Activated CD4-positive, alpha-beta T cell treated with anti-CD3 and anti-CD28 coated beads, Interleukin-2, amount 10 ng/mL, durations not matched to agents 24 days and 14 days (primary cell): ENCODE measurements at regions not wholly inside any gene's neighbourhood (a gene's known extent, or its start where the extent isn't known, plus 50 kb on each side); places are given as distances from the start of the nearest gene placed in this dataset.

Experiments
- DNase-seq: peaks from one replicate; pipeline ENCODE4 v3.0.0; 2022
- H3K27ac Mint-ChIP-seq: one replicate; pipeline ENCODE4 v1.8.0; 2022; ENCODE audit warnings: mild to moderate bottlenecking, mixed read lengths
- H3K27me3 Mint-ChIP-seq: one replicate; pipeline ENCODE4 v1.8.0; 2022; ENCODE audit warnings: mixed read lengths
- H3K36me3 Mint-ChIP-seq: one replicate; pipeline ENCODE4 v1.8.0; 2022; ENCODE audit warnings: low read depth, mild to moderate bottlenecking, mixed read lengths
- H3K4me1 Mint-ChIP-seq: one replicate; pipeline ENCODE4 v1.8.0; 2021; ENCODE audit warnings: mixed read lengths
- H3K4me3 Mint-ChIP-seq: one replicate; pipeline ENCODE4 v1.8.0; 2022; ENCODE audit warnings: mild to moderate bottlenecking, moderate library complexity, mixed read lengths
- H3K9me3 Mint-ChIP-seq: one replicate; pipeline ENCODE4 v1.8.0; 2021; ENCODE audit warnings: mixed read lengths
- intact Hi-C: fragments of 100-400 bp; cut with micrococcal nuclease; formaldehyde crosslinking; loops from one replicate; pipeline ENCODE4 v1.15.1; 2023

DNA sequence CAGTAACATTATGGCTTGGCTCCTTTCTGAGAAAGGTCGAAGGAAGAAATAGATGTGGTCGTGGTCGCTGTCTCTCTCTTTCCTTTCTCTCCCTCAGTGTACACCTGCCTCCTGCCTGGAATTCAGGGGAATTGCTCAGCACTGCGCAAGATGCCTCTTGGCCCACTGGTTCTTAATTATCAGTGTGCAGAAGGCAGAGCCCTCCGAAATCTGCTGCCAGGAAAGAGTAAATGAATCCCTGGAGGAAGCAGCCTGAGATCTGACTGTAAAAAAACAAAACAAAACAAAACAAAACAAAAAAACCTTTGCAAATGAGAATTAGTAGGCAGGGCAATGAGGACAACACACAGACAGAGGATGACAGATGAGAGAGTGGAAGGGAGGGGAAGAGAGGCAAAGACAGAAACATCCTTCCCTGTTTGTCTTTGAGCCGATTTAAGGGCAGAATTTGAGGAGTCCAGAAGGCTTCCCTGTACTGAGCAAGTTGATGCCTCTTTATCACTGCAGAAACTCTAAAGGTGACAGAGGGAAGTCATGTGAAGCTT lies 113.8 kb upstream of the PUM3 start:
- intact Hi-C loops = no loop called here
- no peaks in the 10 kb centered on the region for H3K36me3 Mint-ChIP-seq
- peaks cover 4% of the 10 kb centered on the region for H3K27me3 Mint-ChIP-seq
- no peak overlapping the region for H3K4me3 Mint-ChIP-seq
- no peak for DNase-seq
- no peaks in the 10 kb centered on the region for H3K4me1 Mint-ChIP-seq
- no peaks in the 10 kb centered on the region for H3K9me3 Mint-ChIP-seq
- no peak overlapping the region for H3K27ac Mint-ChIP-seq

DNA sequence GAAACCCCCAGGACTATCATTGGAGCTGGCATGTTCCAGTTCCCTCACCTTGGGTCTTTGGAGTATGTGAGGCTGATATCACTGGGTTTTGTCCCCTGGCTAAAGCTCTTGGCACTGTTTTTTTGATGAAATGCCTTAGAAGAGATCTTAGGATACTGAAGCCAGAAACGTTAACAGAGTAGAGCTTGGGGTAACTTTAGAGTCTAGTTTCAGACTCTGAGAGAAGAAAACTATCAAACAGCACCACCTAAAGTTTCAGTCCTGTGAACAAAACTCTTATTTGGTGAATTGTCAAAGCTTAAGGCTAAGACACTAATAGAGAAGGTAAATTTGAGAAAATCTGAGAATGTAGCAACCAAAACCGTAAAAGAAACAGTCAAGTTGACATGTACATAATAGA lies 111.7 kb upstream of the PUM3 start:
- no peak overlapping the region for H3K27ac Mint-ChIP-seq
- no peak for DNase-seq
- H3K4me1 Mint-ChIP-seq = no peaks in the 10 kb centered on the region
- H3K9me3 Mint-ChIP-seq = no peaks in the 10 kb centered on the region
- intact Hi-C loops = no loop called here
- peaks cover 4% of the 10 kb centered on the region for H3K27me3 Mint-ChIP-seq
- no peaks in the 10 kb centered on the region for H3K36me3 Mint-ChIP-seq
- no peak overlapping the region for H3K4me3 Mint-ChIP-seq

DNA sequence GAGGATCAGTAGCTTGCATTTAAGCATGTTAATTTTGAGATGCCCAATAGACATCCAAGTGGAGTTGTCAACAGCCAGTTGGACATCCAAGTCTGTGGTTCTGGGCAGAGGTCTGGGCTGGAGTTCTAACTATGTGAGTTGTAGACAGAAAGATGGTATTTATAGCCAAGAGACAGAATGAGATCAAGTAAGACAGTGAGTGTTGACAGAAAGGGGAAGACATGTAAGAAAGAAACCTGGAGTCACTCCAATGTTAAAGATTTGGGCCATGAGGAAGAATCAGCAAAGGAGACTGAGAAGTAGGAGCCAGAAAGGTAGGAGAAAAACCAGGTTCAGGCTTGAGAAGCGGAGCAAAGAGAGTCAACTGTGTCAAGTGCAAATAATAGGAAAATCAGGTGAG lies 95.5 kb upstream of the PUM3 start:
- Mint-ChIP-seq H3K4me3 (no peak overlapping the region), H3K4me1 (no peaks in the 10 kb centered on the region), H3K9me3 (no peaks in the 10 kb centered on the region), H3K27ac (no peak overlapping the region), H3K36me3 (no peaks in the 10 kb centered on the region), H3K27me3 (no peaks in the 10 kb centered on the region)
- no peak for DNase-seq
- intact Hi-C loops = no loop called here

- Mint-ChIP-seq H3K27ac (no peak overlapping the region), H3K4me3 (no peak overlapping the region), H3K36me3 (no peaks in the 10 kb centered on the region), H3K27me3 (no peaks in the 10 kb centered on the region), H3K4me1 (no peaks in the 10 kb centered on the region), H3K9me3 (no peaks in the 10 kb centered on the region)
- intact Hi-C loops = no loop called here
- DNase-seq = no peak
Measured at GRCh38 chr9:2936221-2936620, 92.3 kb upstream of the PUM3 start.

GRCh38 chr9:2934883-2935282 lies 91.0 kb upstream of the PUM3 start:
- no peaks in the 10 kb centered on the region for H3K4me1 Mint-ChIP-seq
- H3K36me3 Mint-ChIP-seq = no peaks in the 10 kb centered on the region
- no peak for DNase-seq
- H3K9me3 Mint-ChIP-seq = no peaks in the 10 kb centered on the region
- H3K27ac Mint-ChIP-seq = no peak overlapping the region
- no peaks in the 10 kb centered on the region for H3K27me3 Mint-ChIP-seq
- H3K4me3 Mint-ChIP-seq = no peak overlapping the region
- intact Hi-C loops = no loop called here

GRCh38 chr9:2934241-2934650 lies 90.4 kb upstream of the PUM3 start:
- Mint-ChIP-seq H3K9me3 (no peaks in the 10 kb centered on the region), H3K36me3 (no peaks in the 10 kb centered on the region), H3K4me3 (no peak overlapping the region), H3K4me1 (no peaks in the 10 kb centered on the region), H3K27ac (no peak overlapping the region), H3K27me3 (no peaks in the 10 kb centered on the region)
- DNase-seq = no peak
- intact Hi-C loops = no loop called here

- no peaks in the 10 kb centered on the region for H3K36me3 Mint-ChIP-seq
- H3K27me3 Mint-ChIP-seq = no peaks in the 10 kb centered on the region
Measured at GRCh38 chr9:2933165-2934095, 89.5 kb upstream of the PUM3 start.

GRCh38 chr9:2928411-2928810 lies 84.5 kb upstream of the PUM3 start:
- Mint-ChIP-seq H3K4me1 (no peaks in the 10 kb centered on the region), H3K27me3 (no peaks in the 10 kb centered on the region), H3K4me3 (no peak overlapping the region), H3K36me3 (no peaks in the 10 kb centered on the region), H3K9me3 (no peaks in the 10 kb centered on the region), H3K27ac (no peak overlapping the region)
- intact Hi-C loops = no loop called here
- DNase-seq = no peak

More at GRCh38 chr9:2933165-2934095, 89.5 kb upstream of the PUM3 start:
- no peaks in the 10 kb centered on the region for H3K9me3 Mint-ChIP-seq
- H3K4me1 Mint-ChIP-seq = no peaks in the 10 kb centered on the region
- DNase-seq = no peak
- no peak overlapping the region for H3K27ac Mint-ChIP-seq
- H3K4me3 Mint-ChIP-seq = no peak overlapping the region
- intact Hi-C loops = no loop called here

- Mint-ChIP-seq H3K27me3 (peaks cover 2% of the 10 kb centered on the region), H3K36me3 (no peaks in the 10 kb centered on the region), H3K9me3 (no peaks in the 10 kb centered on the region), H3K27ac (no peak overlapping the region), H3K4me3 (no peak overlapping the region), H3K4me1 (no peaks in the 10 kb centered on the region)
- intact Hi-C loops = no loop called here
- no peak for DNase-seq
Measured at GRCh38 chr9:2925016-2925415, 81.1 kb upstream of the PUM3 start.

DNA sequence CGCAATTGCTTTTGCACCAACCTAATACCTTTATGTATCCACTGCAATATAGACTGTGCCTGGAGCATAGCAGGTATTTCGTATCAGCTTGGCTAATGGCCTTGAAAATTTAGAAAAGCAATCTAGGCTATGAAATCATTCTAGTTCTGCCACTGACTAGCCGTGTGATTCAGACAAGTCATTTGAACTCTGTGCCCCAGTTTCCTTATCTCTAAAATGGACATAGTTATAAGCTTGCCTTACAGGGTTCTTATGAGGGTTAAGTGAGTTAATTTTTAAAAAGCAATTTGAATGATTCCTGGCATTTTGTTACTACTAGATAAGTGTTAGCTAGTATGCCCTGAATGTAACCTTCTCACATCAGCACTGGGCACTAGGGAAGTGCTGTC lies 80.5 kb upstream of the PUM3 start:
- intact Hi-C loops = no loop called here
- DNase-seq = no peak
- H3K36me3 Mint-ChIP-seq = no peaks in the 10 kb centered on the region
- no peaks in the 10 kb centered on the region for H3K4me1 Mint-ChIP-seq
- H3K4me3 Mint-ChIP-seq = no peak overlapping the region
- peaks cover 2% of the 10 kb centered on the region for H3K27me3 Mint-ChIP-seq
- H3K9me3 Mint-ChIP-seq = no peaks in the 10 kb centered on the region
- no peak overlapping the region for H3K27ac Mint-ChIP-seq

DNA sequence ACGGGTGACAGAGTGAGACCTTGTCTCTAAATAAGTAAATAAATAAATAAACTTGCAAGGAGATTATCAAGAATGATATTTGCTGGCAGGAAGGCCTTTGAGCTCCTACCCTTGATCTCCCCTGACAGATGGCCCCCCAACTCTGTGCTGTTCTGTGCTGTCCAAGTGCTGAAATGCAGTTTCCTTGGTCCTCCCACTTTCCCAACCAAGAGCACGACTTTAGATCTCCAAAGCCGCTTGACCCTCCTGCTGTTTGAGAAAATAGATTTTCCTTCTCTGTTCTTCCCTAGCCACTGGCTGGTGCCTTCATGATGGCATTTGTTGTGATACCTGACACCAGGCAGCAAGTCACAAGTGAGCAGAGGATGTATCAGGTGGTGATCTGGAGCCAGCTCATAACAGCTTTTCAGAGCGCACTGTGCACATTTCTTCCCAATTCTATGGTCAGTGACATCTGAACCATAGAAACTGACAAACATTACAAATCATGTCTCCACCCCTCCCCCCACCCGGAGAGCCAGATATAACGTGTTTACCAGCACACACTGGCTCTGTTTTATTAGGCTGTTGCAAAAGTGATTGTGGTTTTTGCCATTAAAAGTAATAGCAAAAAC lies 80.0 kb upstream of the PUM3 start:
- Mint-ChIP-seq H3K4me1 (no peaks in the 10 kb centered on the region), H3K36me3 (no peaks in the 10 kb centered on the region), H3K27ac (no peak overlapping the region), H3K9me3 (no peaks in the 10 kb centered on the region), H3K27me3 (peaks cover 2% of the 10 kb centered on the region), H3K4me3 (no peak overlapping the region)
- intact Hi-C loops = no loop called here
- DNase-seq = no peak

DNA sequence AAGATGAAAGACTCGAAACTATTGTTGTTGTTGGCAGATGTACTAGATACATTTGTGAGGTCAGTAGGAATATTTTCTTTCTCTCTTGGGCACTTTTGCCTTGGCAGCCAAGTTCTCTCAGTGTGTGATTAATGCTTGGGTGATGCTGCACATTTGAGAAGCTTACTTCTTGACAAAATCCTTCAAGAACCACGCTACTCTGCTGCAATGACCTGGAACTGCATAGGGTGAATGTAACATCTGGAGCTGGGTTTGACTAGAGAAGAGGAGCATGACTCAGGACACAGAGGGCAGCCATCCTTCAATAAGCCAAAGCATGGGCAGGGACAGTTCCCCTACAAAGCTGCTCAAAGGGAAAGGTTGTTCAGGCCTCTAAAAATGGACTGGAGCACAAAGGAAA lies 75.5 kb upstream of the PUM3 start:
- no peaks in the 10 kb centered on the region for H3K9me3 Mint-ChIP-seq
- H3K36me3 Mint-ChIP-seq = no peaks in the 10 kb centered on the region
- no peak for DNase-seq
- H3K4me1 Mint-ChIP-seq = no peaks in the 10 kb centered on the region
- no peak overlapping the region for H3K27ac Mint-ChIP-seq
- H3K27me3 Mint-ChIP-seq = peaks cover 2% of the 10 kb centered on the region
- no peak overlapping the region for H3K4me3 Mint-ChIP-seq
- intact Hi-C loops = no loop called here

GRCh38 chr9:2916382-2916985 lies 72.6 kb upstream of the PUM3 start:
- H3K27ac Mint-ChIP-seq = no peak overlapping the region
- no peaks in the 10 kb centered on the region for H3K36me3 Mint-ChIP-seq
- H3K9me3 Mint-ChIP-seq = no peaks in the 10 kb centered on the region
- H3K4me1 Mint-ChIP-seq = no peaks in the 10 kb centered on the region
- H3K27me3 Mint-ChIP-seq = peaks cover 6% of the 10 kb centered on the region
- intact Hi-C loops = no loop called here
- H3K4me3 Mint-ChIP-seq = no peak overlapping the region
- no peak for DNase-seq

- Mint-ChIP-seq H3K4me1 (no peaks in the 10 kb centered on the region), H3K9me3 (no peaks in the 10 kb centered on the region)
Measured at GRCh38 chr9:2913026-2913425, 69.1 kb upstream of the PUM3 start.

More at GRCh38 chr9:2913026-2913425, 69.1 kb upstream of the PUM3 start:
- Mint-ChIP-seq H3K27ac (no peak overlapping the region), H3K36me3 (no peaks in the 10 kb centered on the region), H3K4me3 (no peak overlapping the region), H3K27me3 (peaks cover 6% of the 10 kb centered on the region)
- intact Hi-C loops = no loop called here
- DNase-seq = no peak
